ENCODE measurements at regions not wholly inside any gene's neighbourhood (a gene's known extent, or its start where the extent isn't known, plus 50 kb on each side); places are given as distances from the start of the nearest gene placed in this dataset.

- in situ Hi-C loops (cut with MboI; ENCODE audit: low sequenced_read_pairs, unreplicated experiment), result no loop called here
- TF ChIP-seq CTCF (IDR thresholded peaks at IDR 0.05; ENCODE audit: borderline replicate concordance, control extremely low read depth, extremely low read depth, insufficient read depth, missing control alignments), result no peak
- no peak for DNase-seq (ENCODE audit: low spot score)
These were observed 131.7 kb downstream of the SLC16A9 start for GRCh38 chr10:59577984-59578383.

- no peak for DNase-seq (ENCODE audit: low spot score)
- in situ Hi-C loops (cut with MboI; ENCODE audit: low sequenced_read_pairs, unreplicated experiment), result no loop called here
- TF ChIP-seq CTCF (IDR thresholded peaks at IDR 0.05; ENCODE audit: borderline replicate concordance, control extremely low read depth, extremely low read depth, insufficient read depth, missing control alignments), result no peak
These were observed 134.4 kb downstream of the SLC16A9 start for GRCh38 chr10:59575269-59575668.

- no peak for TF ChIP-seq CTCF (IDR thresholded peaks at IDR 0.05; ENCODE audit: borderline replicate concordance, control extremely low read depth, extremely low read depth, insufficient read depth, missing control alignments)
- no peak for DNase-seq (ENCODE audit: low spot score)
- in situ Hi-C loops (cut with MboI; ENCODE audit: low sequenced_read_pairs, unreplicated experiment), result no loop called here
These were observed 146.1 kb downstream of the SLC16A9 start for GRCh38 chr10:59563531-59563930.

- in situ Hi-C loops (cut with MboI; ENCODE audit: low sequenced_read_pairs, unreplicated experiment), result no loop called here
- no peak for TF ChIP-seq CTCF (IDR thresholded peaks at IDR 0.05; ENCODE audit: borderline replicate concordance, control extremely low read depth, extremely low read depth, insufficient read depth, missing control alignments)
- no peak for DNase-seq (ENCODE audit: low spot score)
These were observed 147.5 kb downstream of the SLC16A9 start for GRCh38 chr10:59562126-59562525.

GRCh38 chr10:59561477-59562121 is 148.1 kb downstream of the SLC16A9 start:
- TF ChIP-seq CTCF (IDR thresholded peaks at IDR 0.05; ENCODE audit: borderline replicate concordance, control extremely low read depth, extremely low read depth, insufficient read depth, missing control alignments), result no peak
- in situ Hi-C loops (cut with MboI; ENCODE audit: low sequenced_read_pairs, unreplicated experiment), result no loop called here
- DNase-seq (ENCODE audit: low spot score), result no peak

- in situ Hi-C loops (cut with MboI; ENCODE audit: low sequenced_read_pairs, unreplicated experiment), result no loop called here
- TF ChIP-seq CTCF (IDR thresholded peaks at IDR 0.05; ENCODE audit: borderline replicate concordance, control extremely low read depth, extremely low read depth, insufficient read depth, missing control alignments), result no peak
- no peak for DNase-seq (ENCODE audit: low spot score)
These were observed 148.7 kb downstream of the SLC16A9 start for GRCh38 chr10:59560990-59561389.

Measured in GM13976 (cell line).